BE2C (cell line): ENCODE measurements at regions not wholly inside any gene's neighbourhood (a gene's known extent, or its start where the extent isn't known, plus 50 kb on each side); places are given as distances from the start of the nearest gene placed in this dataset.

ENCODE experiments used
- DNase-seq: peaks from one replicate; pipeline ENCODE4 v3.0.0-alpha.2; 2020
- H3K27me3 ChIP-seq: fragments of 250-450 bp; sonication (Bioruptor Pico); 2 replicates; pipeline ENCODE4 v1.5.1; 2020; ENCODE audit warnings: mild to moderate bottlenecking
- H3K36me3 ChIP-seq: fragments of 250-450 bp; sonication (Bioruptor Pico); 2 replicates; pipeline ENCODE4 v1.5.1; 2020; ENCODE audit warnings: mild to moderate bottlenecking
- H3K4me1 ChIP-seq: fragments of 250-450 bp; sonication (Bioruptor Pico); 2 replicates; pipeline ENCODE4 v1.5.1; 2020
- H3K4me3 ChIP-seq: 2 replicates; pipeline ENCODE4 v1.5.1; 2011; ENCODE audit warnings: low read depth, low read length
- H3K9me3 ChIP-seq: fragments of 250-450 bp; sonication (Bioruptor Pico); 2 replicates; pipeline ENCODE4 v1.5.1; 2020
- CTCF ChIP-seq: IDR thresholded peaks from 2 replicates; pipeline ENCODE4 v1.5.1; 2012; ENCODE audit warnings: mild to moderate bottlenecking, low read depth, low read length

- no peak for TF ChIP-seq CTCF
- Histone ChIP-seq H3K4me3 (no peak overlapping the region), H3K27me3 (no peaks in the 10 kb centered on the region), H3K4me1 (peaks cover 3% of the 10 kb centered on the region; the same call in 1 of the 2 replicates), H3K36me3 (no peaks in the 10 kb centered on the region), H3K9me3 (no peaks in the 10 kb centered on the region; the same call in 1 of the 2 replicates)
- no peak for DNase-seq
Measured at GRCh38 chr12:124726596-124727263, 136.9 kb downstream of the SCARB1 start.

GRCh38 chr12:124725597-124726237, 137.9 kb downstream of the SCARB1 start:
- Histone ChIP-seq H3K4me3 (no peak overlapping the region), H3K27me3 (no peaks in the 10 kb centered on the region), H3K36me3 (no peaks in the 10 kb centered on the region), H3K4me1 (peaks cover 10% of the 10 kb centered on the region), H3K9me3 (no peaks in the 10 kb centered on the region; the same call in 1 of the 2 replicates)
- TF ChIP-seq CTCF = no peak
- DNase-seq = no peak

- DNase-seq = no peak
- Histone ChIP-seq H3K4me3 (no peak overlapping the region), H3K36me3 (no peaks in the 10 kb centered on the region), H3K9me3 (no peaks in the 10 kb centered on the region; the same call in 1 of the 2 replicates), H3K27me3 (no peaks in the 10 kb centered on the region), H3K4me1 (peaks cover 13% of the 10 kb centered on the region)
- no peak for TF ChIP-seq CTCF
Measured at GRCh38 chr12:124725099-124725498, 138.6 kb downstream of the SCARB1 start.

GRCh38 chr12:124722878-124723277, 140.8 kb downstream of the SCARB1 start:
- DNase-seq = no peak

GRCh38 chr12:124721501-124722162, 142.0 kb downstream of the SCARB1 start:
- DNase-seq = no peak
- no peak for TF ChIP-seq CTCF

More at GRCh38 chr12:124722878-124723277, 140.8 kb downstream of the SCARB1 start:
- TF ChIP-seq CTCF = no peak
- Histone ChIP-seq H3K27me3 (no peaks in the 10 kb centered on the region), H3K36me3 (no peaks in the 10 kb centered on the region), H3K4me1 (peaks cover 17% of the 10 kb centered on the region), H3K9me3 (no peaks in the 10 kb centered on the region; the same call in 1 of the 2 replicates), H3K4me3 (no peak overlapping the region)

More at GRCh38 chr12:124721501-124722162, 142.0 kb downstream of the SCARB1 start:
- no peaks in the 10 kb centered on the region for H3K27me3 ChIP-seq
- H3K9me3 ChIP-seq = no peaks in the 10 kb centered on the region; the same call in 1 of the 2 replicates
- no peak overlapping the region for H3K4me3 ChIP-seq
- H3K36me3 ChIP-seq = no peaks in the 10 kb centered on the region
- H3K4me1 ChIP-seq = peaks cover 17% of the 10 kb centered on the region
